Kidney tubule cell (primary cell): ENCODE measurements at regions not wholly inside any gene's neighbourhood (a gene's known extent, or its start where the extent isn't known, plus 50 kb on each side); places are given as distances from the start of the nearest gene placed in this dataset.
"Not testable (repeated sequence)": the region's sequence is repeated elsewhere in the genome, so short reads cannot be mapped to it uniquely, and the experiment has no call there.

Experiments used
- DNase-seq: peaks from one replicate; pipeline ENCODE4 v3.0.0-alpha.2; 2018; ENCODE audit warnings: low spot score

- no peak for DNase-seq
Observed at GRCh38 chr6:10128721-10129120, 286.2 kb downstream of the TFAP2A start.

- DNase-seq: no peak
Observed at GRCh38 chr6:10122164-10122563, 292.7 kb downstream of the TFAP2A start.

- DNase-seq: no peak
Observed at GRCh38 chr6:10112871-10113549, 301.9 kb downstream of the TFAP2A start.

- no peak for DNase-seq
Observed at GRCh38 chr6:10111975-10112374, 302.9 kb downstream of the TFAP2A start.

GRCh38 chr6:10101551-10102252 lies 313.2 kb downstream of the TFAP2A start:
- no peak for DNase-seq

GRCh38 chr6:10099529-10100140 lies 315.2 kb downstream of the TFAP2A start:
- no peak for DNase-seq

GRCh38 chr6:10098756-10099528 lies 315.9 kb downstream of the TFAP2A start:
- DNase-seq: peak; percentile 74

GRCh38 chr6:10093282-10093681 lies 321.6 kb downstream of the TFAP2A start:
- no peak for DNase-seq

GRCh38 chr6:10084111-10084986 lies 330.5 kb downstream of the TFAP2A start:
- DNase-seq: no peak

- DNase-seq: no peak
Observed at GRCh38 chr6:10082385-10082784, 332.5 kb downstream of the TFAP2A start.

- DNase-seq: no peak
Observed at GRCh38 chr6:10081957-10082356, 332.9 kb downstream of the TFAP2A start.

- no peak for DNase-seq
Observed at GRCh38 chr6:10081075-10081474, 333.8 kb downstream of the TFAP2A start.

GRCh38 chr6:10080561-10080960 lies 334.3 kb downstream of the TFAP2A start:
- DNase-seq: no peak

GRCh38 chr6:10078581-10078980 lies 336.3 kb downstream of the TFAP2A start:
- DNase-seq: no peak

- not testable (repeated sequence) for DNase-seq
Observed at GRCh38 chr6:10074726-10075125, 340.1 kb downstream of the TFAP2A start.

GRCh38 chr6:10073341-10073740 lies 341.5 kb downstream of the TFAP2A start:
- DNase-seq: no peak

GRCh38 chr6:10071631-10072220 lies 343.1 kb downstream of the TFAP2A start:
- DNase-seq: no peak

- no peak for DNase-seq
Observed at GRCh38 chr6:10060004-10060403, 354.9 kb downstream of the TFAP2A start.

- DNase-seq: no peak
Observed at GRCh38 chr6:10054672-10055071, 360.2 kb downstream of the TFAP2A start.

GRCh38 chr6:10051283-10051682 lies 363.6 kb downstream of the TFAP2A start:
- DNase-seq: no peak
